Coronary artery (tissue), 2 donors: ENCODE measurements at regions not wholly inside any gene's neighbourhood (a gene's known extent, or its start where the extent isn't known, plus 50 kb on each side); places are given as distances from the start of the nearest gene placed in this dataset.
"Not testable (repeated sequence)": the region's sequence is repeated elsewhere in the genome, so short reads cannot be mapped to it uniquely, and the experiment has no call there.

Source experiments
- DNase-seq: peaks from one replicate; pipeline ENCODE4 v3.0.0-alpha.2; 2017; ENCODE audit warnings: low spot score
- H3K27ac ChIP-seq, 2 donors: fragments of 200-600 bp; sonication (generic); one replicate each; pipeline ENCODE4 v1.5.1; 2016 to 2019
- H3K4me3 ChIP-seq: fragments of 200-600 bp; sonication (generic); 2 replicates; pipeline ENCODE4 v1.5.1; 2016; ENCODE audit warnings: mild to moderate bottlenecking, moderate library complexity
- CTCF ChIP-seq: fragments of 200-600 bp; sonication (generic); IDR thresholded peaks from one replicate; pipeline ENCODE4 v1.5.1; 2019; ENCODE audit warnings: antibody characterized with exemption

- Histone ChIP-seq H3K27ac (no peak overlapping the region), H3K4me3 (no peak overlapping the region)
- DNase-seq, result no peak
- no peak for TF ChIP-seq CTCF
Observed at GRCh38 chr10:83543691-83544462, 595.4 kb upstream of the GHITM start.

GRCh38 chr10:83545901-83546391 lies 593.4 kb upstream of the GHITM start:
- Histone ChIP-seq H3K4me3 (no peak overlapping the region), H3K27ac (no peak overlapping the region)
- DNase-seq, result no peak
- no peak for TF ChIP-seq CTCF

GRCh38 chr10:83551190-83551589 lies 588.1 kb upstream of the GHITM start:
- not testable (repeated sequence) for H3K4me3 ChIP-seq, H3K27ac ChIP-seq, DNase-seq

- no peak for TF ChIP-seq CTCF
- no peak overlapping the region for H3K27ac ChIP-seq
- no peak overlapping the region for H3K4me3 ChIP-seq
- no peak for DNase-seq
Observed at GRCh38 chr10:83553366-83553765, 585.9 kb upstream of the GHITM start.

GRCh38 chr10:83555264-83555663 lies 584.0 kb upstream of the GHITM start:
- no peak for DNase-seq
- no peak for TF ChIP-seq CTCF
- Histone ChIP-seq H3K27ac (no peak overlapping the region), H3K4me3 (no peak overlapping the region)

- H3K27ac ChIP-seq, result no peak overlapping the region
- no peak for DNase-seq
- H3K4me3 ChIP-seq, result no peak overlapping the region
- TF ChIP-seq CTCF, result no peak
Observed at GRCh38 chr10:83562381-83562780, 576.9 kb upstream of the GHITM start.

- DNase-seq, result no peak
- H3K27ac ChIP-seq, result no peak overlapping the region
- H3K4me3 ChIP-seq, result no peak overlapping the region
- TF ChIP-seq CTCF, result no peak
Observed at GRCh38 chr10:83564889-83565588, 574.3 kb upstream of the GHITM start.
